AG08395 (cell line): ENCODE measurements at regions not wholly inside any gene's neighbourhood (a gene's known extent, or its start where the extent isn't known, plus 50 kb on each side); places are given as distances from the start of the nearest gene placed in this dataset.

Experiments used
- DNase-seq: peaks from one replicate; pipeline ENCODE4 v3.0.0; 2012; ENCODE audit warnings: mixed read lengths, low spot score

DNA sequence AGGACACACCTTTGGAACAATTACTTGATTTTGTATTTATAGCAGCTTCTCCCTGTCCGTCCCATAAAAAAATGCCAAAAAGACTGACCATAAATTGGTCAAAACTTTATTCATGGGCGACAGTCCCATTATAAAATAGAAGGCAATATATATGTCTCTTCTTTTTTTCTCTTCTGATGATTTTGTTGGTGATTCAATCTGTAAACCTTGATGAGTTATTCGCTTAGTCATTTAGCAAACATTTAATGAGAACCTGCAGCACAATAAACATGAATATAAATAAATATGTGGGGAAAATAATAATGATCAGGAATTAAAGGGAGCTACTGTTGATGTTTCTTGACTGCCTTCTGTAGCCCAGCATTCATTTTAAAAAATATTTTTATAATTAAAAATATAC lies 356.4 kb upstream of the ACTBL2 start:
- no peak for DNase-seq

DNA sequence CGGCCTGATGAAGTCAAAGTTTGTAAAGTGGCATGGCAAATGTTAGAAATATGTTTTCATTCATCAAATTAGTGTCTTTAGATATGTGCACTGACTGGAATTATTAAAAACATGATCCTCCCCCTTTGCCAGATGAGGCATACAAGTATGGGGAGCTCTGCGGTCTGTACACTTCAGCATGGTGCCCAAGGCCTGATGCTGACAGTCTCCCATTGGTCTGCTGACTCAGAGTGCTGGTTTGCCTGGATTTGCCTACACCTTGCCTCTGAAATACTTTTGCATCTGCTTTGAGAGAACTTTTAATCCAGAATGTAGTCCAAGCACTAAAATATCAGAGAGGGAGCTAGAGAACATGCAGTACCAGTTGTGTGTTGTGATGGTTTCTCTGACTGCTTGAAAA lies 354.3 kb upstream of the ACTBL2 start:
- DNase-seq, result no peak

DNA sequence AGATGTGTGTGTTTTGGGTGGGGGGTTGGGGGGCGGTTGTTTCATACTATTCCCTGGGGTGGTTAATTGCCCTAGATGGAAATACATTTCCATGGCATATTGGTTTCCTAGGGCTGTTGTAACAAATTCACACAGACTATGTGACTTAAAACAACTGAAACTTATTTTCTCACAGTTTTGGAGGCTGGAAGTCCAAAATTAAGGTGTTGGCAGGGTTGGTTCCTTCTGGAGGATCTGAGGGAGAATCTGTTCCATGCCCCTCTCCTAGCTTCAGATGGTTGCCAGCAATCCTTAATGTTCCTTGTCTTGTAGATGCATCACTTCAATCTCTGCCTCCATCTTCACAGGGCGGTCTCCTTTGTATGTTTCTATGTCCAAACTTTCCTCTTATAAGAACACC lies 353.7 kb upstream of the ACTBL2 start:
- DNase-seq, result no peak

DNA sequence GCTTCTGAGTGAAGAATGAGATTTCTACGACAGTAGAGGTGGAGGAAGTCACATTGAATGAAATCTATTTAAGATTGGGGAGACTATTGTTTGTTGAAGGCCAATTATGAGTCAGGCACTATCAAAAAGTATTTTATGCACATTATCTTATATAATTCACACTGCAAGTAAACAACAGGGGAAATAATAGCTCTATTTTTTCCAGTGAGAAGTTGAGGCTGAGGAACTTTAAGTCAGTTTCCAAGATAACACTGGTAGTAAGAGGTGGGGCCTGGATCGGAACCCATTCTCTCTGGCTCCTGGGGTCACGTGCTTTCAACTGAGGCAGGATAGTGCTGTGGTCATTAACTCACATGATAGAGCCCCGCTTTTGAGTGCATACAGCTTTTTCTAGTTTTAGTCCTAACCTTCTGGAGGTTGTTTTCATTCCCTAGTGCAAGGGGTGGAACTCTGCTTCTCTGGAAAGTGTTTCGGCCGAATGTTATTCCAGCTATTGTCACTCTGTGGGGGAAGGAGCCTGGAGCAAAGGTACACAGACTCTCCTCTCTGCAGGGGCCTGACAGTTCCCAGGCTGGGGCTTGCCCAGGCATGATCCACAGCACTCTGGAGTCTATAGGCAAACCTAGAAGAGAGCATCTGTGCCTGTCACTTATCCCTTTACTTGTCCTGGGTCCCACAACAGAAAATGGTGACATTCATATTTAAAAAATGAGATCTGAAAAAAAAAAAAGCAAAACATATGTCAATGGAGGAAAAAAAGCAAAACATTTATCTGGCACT lies 352.4 kb upstream of the ACTBL2 start:
- DNase-seq, result no peak

DNA sequence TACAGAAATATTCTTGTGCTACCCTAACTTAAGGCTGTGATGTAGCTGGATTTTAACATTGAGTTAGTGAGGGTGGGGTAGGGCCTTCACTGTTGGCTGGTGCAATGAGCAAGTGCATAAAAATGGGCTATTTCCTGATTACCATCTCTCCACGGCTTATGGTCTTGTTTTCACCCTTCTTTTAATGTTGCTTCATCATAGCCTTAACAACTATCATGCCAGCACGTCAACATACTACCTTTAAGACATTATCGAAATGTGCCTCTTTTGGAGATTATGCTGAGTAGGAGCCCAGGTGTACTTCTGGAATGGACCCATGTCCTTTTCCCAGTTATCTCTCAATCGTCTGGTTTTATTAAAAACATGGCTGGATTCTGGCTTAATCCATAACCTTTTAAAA lies 350.9 kb upstream of the ACTBL2 start:
- DNase-seq, result no peak

DNA sequence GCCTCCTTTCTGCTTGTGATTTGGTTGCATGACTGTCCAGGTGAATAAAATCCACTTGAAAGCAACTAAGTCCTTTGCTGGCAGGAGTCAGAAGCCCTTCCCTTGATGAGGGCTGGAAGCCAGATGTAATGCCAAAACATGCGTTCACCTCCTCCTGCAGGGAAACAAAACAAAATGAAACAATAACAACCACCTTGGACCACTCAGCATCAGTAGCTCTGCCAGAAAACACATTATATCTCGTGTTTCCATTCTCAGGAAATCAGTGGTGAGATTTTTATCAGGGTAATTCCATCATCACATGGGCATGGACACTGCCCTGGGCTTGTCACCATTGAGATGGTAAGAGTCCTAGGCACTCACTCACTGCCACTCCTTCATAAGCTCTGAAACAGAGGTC lies 350.3 kb upstream of the ACTBL2 start:
- DNase-seq, result no peak

DNA sequence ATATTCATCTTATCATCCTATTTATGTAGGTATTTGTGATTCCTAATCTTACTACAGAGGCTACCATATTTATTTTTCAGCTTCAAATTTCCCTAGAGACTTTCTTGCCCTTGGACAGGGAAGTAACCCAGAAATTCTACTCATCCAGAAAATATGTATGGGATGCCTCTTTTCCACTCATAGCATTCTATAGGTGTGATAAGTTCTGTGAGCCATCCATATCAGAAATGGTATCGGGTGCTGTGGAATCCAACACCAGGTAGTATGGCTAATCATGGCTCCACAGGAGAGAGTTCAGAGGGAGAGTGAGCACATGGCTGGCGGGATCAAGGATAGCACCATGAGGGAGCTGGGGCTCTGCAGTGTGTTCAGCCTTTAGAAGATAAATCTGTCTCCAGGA lies 349.3 kb upstream of the ACTBL2 start:
- no peak for DNase-seq

DNA sequence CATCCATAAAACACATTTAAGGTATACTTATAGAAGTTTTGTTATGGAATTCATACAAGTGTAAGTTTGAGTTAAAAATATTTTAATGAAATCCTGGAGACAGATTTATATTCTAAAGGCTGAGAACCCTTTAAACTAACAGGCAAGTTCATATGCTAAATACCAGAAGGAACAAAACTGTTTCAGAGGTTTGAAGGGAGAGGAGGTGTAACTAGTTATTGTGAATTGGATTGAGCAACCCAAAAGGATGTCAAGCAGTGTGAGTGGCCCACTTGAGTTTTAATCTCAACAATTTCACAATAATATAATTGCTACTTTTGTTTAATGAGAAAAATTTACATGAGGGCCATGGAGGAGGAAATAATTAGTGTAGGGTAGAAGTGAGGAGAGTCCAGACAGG lies 348.5 kb upstream of the ACTBL2 start:
- DNase-seq, result no peak

DNA sequence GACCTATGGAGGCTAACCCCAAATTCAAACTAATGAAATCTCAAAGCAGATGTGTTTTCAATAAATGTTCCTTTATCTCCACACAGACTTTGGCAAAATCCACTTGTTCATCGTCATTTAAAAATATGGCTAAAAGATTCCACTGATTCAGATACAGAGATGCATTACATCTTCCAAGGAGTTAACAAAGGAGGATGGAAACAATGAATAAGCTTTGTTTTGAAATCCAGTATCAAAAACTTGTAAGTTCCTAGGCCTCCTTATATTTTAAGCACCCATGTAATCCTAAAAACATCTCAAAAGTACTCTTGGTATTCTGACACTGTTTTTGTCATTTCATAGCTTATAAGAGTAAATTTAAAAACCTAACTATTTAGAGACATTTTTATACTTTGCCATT lies 345.6 kb upstream of the ACTBL2 start:
- no peak for DNase-seq

DNA sequence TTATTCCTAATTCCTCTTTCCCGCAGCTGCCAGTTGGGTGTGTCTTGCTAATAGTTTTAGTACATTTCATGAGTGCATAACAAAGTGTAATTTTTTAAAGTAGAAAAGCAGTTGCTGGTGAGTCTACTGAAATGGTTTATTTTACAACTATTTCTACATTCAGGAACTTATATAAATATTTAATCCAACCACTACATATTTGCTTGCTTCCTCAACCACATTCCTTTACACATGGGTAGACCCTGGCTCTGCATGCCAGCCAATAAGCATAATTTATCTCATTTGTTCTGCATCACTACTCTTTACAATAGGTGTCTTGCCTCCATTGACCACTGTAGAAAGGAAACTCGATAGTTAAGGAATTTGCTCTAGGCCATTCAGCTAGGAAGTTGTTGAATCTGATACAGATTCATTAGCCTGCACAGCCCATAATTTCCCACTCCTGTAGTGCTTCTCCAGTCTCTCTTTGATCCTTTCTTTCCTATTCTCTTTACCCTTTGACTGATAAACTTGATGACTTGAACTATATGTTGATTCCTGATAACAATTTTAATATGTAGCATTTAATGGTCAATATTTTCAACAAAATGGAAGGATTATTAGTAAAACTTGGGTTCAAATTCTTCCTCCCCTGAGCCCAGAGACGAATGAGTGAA lies 342.5 kb upstream of the ACTBL2 start:
- DNase-seq, result peak; percentile 70

DNA sequence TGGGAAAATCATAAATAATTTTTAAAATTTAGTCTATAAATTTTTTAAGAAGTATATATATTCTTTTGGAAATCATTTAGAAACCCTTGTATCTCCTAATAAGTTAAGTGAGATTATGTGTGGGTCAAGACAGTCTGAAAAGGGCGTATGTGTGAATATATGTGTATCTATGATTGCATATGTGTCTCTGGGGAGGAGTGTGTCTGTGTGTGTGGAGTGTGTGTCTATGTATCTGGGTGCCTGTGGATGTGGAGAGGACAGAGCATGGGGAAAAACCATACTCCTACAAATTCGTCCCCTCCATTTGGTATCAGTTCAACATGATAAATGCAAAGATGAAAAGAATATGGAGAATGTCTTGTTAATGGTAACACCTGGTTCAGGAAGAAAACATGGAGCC lies 342.0 kb upstream of the ACTBL2 start:
- DNase-seq, result no peak

DNA sequence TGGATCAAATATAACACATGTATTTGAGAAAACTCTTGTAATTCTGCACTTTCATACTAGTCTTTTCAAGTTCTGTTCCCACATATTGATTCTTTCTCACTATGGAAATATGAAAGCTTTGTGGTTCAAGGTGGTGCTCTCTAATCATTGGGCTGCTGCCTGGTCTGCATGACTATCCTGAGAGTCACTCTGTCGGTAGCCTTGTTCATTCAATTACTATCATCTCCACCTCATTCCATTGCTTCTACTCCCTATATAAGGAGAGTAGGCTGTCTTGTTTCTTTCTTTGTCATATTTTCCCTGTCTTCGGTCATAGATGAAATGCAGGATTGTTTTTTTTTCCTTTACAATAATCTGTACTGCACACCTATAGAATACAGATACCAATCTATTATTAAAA lies 341.4 kb upstream of the ACTBL2 start:
- DNase-seq, result peak; percentile 78

DNA sequence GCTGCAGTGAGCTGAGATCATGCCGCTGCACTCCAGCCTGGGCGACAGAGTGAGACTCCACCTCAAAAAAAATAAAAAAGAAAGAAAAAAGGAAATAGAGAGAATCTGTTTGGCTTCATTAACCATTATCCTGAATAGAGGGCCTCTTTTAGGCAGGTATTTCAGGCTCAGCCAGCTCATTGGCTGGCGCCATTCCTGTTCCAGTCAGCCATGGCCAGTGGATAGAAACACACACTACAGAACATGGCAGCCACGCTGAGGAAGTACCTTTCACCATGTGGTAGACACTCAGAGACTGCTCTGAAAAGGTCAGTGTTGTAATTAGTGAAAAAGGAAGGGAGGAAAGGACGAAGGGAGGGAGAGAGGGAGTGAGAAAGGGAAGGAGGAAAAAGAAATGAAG lies 340.0 kb upstream of the ACTBL2 start:
- no peak for DNase-seq

DNA sequence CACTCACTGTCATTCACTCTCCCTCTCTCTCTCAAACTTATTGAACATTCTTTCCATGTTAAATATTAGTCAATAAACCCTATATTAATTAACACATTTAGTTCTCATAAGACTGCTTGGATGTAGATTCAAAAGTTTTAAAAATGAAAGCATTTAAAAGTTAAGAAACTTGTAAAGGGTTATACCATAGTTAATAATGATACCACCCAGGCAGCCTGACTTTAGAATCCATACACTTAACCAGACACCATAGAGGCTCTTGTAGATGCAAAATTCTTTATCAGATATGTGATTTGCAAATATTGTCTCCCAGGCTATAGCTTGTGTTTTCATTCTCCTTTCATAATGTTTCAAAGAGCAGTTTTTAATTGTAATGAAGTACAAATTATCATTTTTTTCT lies 335.8 kb upstream of the ACTBL2 start:
- DNase-seq, result no peak

DNA sequence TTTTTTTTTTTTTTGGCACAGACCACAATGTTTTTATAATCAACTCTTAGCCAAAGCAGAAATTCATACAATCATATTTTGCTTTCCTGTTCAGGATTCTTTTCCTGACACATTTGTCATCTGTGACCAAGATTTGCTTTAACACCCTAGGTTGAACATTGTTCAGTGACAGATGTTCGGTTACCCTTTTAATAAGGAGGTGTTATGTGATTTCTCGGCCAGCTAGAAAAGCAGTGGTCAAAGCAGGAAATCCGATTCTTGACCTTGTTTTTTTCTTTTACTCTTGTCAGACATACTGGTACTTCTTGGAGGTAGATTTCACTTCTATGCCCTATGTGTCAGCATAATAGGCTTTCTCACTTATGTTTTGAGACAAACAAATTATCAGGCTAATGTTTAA lies 335.3 kb upstream of the ACTBL2 start:
- DNase-seq, result no peak

DNA sequence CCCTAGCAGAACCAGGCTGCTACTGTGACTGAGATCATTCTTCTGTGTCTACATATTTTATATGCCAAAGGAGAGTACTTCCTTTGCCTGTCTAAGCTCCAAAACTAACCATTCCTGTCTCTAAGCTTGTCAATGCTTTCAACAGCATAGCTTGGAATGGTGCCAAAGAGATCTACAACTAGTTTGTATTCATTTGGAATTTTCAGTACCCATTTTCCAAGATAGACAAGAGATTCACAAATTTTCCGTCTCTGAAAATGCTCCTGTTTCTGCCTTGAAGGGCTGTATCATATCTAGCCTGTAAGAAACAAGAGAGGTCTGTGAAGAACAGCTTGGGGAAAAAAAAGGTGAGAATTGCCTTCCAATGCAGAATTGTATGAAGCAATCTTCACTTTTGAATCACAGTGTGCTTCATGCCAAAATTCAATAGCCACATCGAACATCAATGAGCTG lies 334.4 kb upstream of the ACTBL2 start:
- DNase-seq, result no peak

DNA sequence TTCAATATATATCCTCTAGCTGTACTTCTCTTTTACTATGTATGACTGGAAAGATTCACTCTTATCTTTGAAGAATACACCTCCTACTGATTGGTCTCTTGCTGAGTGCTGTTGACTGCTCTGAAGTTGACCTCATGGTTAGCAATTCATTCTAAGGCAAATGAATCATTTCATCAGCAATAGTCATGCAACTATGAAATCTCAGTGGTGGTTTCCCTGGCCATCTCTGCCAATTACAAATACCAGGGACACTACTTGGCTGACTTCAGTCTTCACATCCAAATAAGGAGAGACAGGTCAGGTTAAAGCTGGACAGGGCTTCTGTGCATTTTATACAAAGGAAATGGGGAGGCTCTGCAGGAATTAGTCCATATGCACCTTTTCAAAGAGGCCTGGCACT lies 333.5 kb upstream of the ACTBL2 start:
- peak; percentile 93 for DNase-seq

DNA sequence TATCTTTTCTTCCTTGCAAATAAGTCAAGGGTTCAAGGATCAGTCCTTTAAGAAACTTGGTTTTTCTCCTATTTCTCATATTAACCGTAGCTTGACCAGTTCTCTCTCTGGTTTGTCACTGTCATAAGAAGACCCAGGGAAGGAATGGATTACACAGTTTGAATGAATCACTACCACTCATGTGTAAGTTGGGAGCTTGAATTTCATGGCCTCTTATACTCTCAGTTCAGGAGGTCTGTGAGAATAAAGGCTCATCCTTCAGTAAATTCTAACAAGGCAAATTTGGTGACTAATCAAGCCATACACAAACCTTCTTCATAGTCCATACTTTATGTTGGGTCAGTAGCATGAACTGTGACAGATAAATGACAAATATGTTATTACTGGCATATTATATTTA lies 323.1 kb upstream of the ACTBL2 start:
- DNase-seq, result no peak

DNA sequence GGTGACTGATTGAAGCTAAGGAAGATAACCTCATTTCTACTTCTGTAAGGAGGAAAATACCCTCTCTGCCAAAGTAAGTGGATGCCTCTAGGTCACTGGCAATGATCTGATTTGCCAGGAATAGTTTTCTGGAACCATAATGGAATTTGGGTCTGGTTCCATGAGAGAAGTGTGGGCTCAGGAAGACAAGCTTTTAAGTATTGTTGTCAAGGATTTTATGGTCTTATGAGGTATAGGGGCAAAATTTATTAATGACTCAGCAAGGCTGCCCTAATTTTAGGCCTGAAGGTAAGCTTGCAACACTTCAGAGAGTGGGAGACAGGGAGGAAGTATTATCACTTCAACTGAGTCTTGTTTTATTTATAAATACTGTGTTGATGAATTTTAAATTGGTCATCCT lies 322.6 kb upstream of the ACTBL2 start:
- DNase-seq, result no peak

DNA sequence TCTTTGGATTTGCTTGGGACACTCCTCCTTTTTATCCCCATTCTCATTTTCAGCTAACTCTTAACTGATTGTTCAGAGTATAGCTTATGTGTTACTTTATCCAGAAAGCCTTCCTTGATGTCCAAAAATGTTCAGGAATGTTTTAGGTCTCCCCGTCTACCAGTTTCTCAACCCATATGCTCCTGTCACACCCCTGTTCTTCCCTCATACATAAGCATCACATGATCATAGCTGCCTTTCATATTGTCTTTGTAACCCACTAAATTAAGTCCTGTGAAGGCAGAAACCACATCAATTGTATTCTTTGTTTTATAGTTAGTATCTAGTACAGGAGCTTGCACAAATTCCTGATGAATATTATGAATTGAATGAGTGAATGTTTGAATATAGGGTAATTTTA lies 321.9 kb upstream of the ACTBL2 start:
- no peak for DNase-seq

DNA sequence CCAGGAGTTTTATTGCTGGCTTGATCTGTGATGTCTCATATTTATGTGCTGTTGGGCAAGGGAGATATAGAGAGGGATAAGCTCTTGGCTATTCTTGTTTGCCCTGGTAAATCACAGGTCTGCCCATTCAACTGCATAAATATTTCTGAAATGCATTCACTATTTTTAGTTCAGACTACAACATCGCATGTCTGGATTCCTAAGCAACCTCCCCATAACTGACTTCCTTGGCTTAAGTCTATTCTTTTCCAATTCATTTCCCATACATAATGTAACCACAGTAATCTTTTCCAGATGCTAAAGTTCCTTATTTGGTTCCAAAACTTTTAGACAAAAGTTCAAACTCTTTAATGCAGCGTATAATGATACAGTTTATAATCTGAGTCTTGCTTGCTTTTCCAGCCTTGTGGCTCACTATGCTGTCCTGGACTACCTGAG lies 321.4 kb upstream of the ACTBL2 start:
- DNase-seq, result peak; percentile 88

DNA sequence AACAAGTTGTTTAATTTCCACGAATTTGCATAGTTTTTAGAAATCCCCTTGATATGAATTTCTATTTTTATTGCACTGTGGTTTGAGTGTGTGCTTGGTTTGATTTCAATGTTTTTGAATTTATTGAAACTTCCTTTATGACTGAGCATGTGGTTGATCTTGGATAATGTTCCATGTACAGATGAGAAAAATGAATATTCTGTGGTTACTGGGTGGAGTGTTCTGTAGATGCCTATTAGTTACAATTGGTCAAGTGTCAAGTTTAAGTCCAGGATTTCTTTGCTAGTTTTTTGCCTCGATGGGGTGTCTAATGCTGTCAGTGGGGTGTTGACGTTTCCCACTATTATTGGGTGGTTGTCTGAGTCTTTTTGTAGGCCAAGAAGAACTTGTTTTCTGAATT lies 319.5 kb upstream of the ACTBL2 start:
- no peak for DNase-seq

DNA sequence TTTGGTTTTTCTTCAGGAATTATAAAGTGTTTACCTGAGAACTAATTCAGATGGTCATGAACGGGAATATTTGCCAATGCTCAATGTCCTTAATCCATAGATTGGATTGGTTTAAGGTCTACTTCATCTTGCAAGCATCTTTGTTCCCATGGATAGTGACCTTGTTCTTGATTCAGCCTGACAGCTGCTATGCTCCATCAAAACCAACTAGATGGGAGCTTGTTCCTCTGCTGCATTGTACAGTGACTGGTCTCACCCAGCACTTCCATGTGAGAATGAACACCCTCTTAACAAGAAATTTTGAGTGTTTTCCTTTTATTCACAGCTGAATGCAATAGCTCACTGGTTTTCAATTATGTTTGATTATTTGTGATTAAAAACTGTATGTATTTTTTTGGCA lies 312.6 kb upstream of the ACTBL2 start:
- no peak for DNase-seq

DNA sequence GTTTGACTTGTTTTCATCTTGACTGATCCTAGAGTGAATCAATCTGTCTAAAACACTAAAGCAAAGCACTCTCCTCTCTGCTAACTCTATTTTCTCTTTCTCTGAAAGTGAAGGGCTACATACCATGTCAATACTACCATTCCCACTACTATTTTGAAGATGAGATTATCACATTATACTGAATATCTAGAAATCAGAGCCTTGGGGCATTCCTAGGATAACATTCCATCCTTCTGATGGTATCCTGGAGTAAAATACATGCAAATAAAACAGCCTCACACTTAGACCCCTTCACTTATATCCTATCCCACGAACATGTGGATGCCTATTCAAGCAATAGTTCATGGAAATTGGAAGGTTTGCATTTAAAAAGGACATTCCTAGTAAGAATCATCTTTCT lies 309.3 kb upstream of the ACTBL2 start:
- DNase-seq, result no peak
